HEK293 (cell line): ENCODE measurements at regions not wholly inside any gene's neighbourhood (a gene's known extent, or its start where the extent isn't known, plus 50 kb on each side); places are given as distances from the start of the nearest gene placed in this dataset.

ENCODE experiments used
- CTCF ChIA-PET: fragments of 350-600 bp; formaldehyde crosslinking; extraction: SDS; loops from one replicate; lab custom pipeline; 2021; ENCODE audit warnings: antibody characterized with exemption; lab: Yijun Ruan, JAX
- POLR2A ChIA-PET: fragments of 300-600 bp; formaldehyde crosslinking; extraction: SDS; loops from one replicate; lab custom pipeline; 2020; ENCODE audit warnings: antibody characterized with exemption, inconsistent platforms; lab: Yijun Ruan, JAX
- H3K27ac ChIP-seq: fragments of 200-500 bp; sonication (Bioruptor generic); 2 replicates; pipeline ENCODE4 v1.5.1; 2014; ENCODE audit warnings: low read depth, low read length, control low read depth, inconsistent platforms; ENCODE audit errors: extremely low read depth
- H3K36me3 ChIP-seq, 2 experiments: fragments of 200-500 bp in 1 of 2; sonication (Bioruptor generic) in 1 of 2; 1 replicate in 1 of 2; 2 replicates in 1 of 2; pipeline ENCODE4 v1.5.1; 2014 to 2017; ENCODE audit warnings: inconsistent platforms in 2 of 2, low read length in 2 of 2; ENCODE audit not compliant: control insufficient read depth in 2 of 2, insufficient read depth in 1 of 2
- H3K4me1 ChIP-seq: fragments of 200-500 bp; sonication (Bioruptor generic); 2 replicates; pipeline ENCODE4 v1.5.1; 2014; ENCODE audit warnings: mild to moderate bottlenecking, low read length, inconsistent platforms; ENCODE audit not compliant: control insufficient read depth, insufficient read depth
- H3K4me3 ChIP-seq: 2 replicates; pipeline ENCODE4 v1.5.1; 2011; ENCODE audit warnings: low read depth, mild to moderate bottlenecking, control low read depth, low read length, moderate library complexity
- H3K9me3 ChIP-seq: fragments of 200-500 bp; sonication (Bioruptor generic); 2 replicates; pipeline ENCODE4 v1.5.1; 2014; ENCODE audit warnings: low read depth, low read length, inconsistent platforms; ENCODE audit not compliant: control insufficient read depth, insufficient read depth
- HOXD13 ChIP-seq: sonication (generic); formaldehyde crosslinking; IDR thresholded peaks from 2 replicates; pipeline ENCODE4 v1.8.0; 2022; ENCODE audit warnings: missing genetic modification reagents, borderline replicate concordance
- WT1 ChIP-seq: fragments of 450-650 bp; formaldehyde crosslinking; IDR thresholded peaks from 2 replicates; pipeline ENCODE4 v1.5.1; 2016; ENCODE audit warnings: missing biosample characterization, missing genetic modification characterization
- ZFP3 ChIP-seq: fragments of 450-650 bp; formaldehyde crosslinking; IDR thresholded peaks from 2 replicates; pipeline ENCODE4 v1.5.1; 2016; ENCODE audit warnings: low read depth, missing biosample characterization, missing genetic modification characterization
- ZNF16 ChIP-seq: fragments of 450-650 bp; formaldehyde crosslinking; IDR thresholded peaks from 2 replicates; pipeline ENCODE4 v1.5.1; 2016; ENCODE audit warnings: low read depth, missing biosample characterization, missing genetic modification characterization
- ZNF202 ChIP-seq: fragments of 450-650 bp; formaldehyde crosslinking; IDR thresholded peaks from 2 replicates; pipeline ENCODE4 v1.5.1; 2016; ENCODE audit warnings: missing biosample characterization, missing genetic modification characterization, borderline replicate concordance
- ZNF239 ChIP-seq: fragments of 450-650 bp; formaldehyde crosslinking; IDR thresholded peaks from 2 replicates; pipeline ENCODE4 v1.5.1; 2016; ENCODE audit warnings: missing biosample characterization, missing genetic modification characterization
- ZNF354C ChIP-seq: fragments of 450-650 bp; formaldehyde crosslinking; IDR thresholded peaks from 2 replicates; pipeline ENCODE4 v1.5.1; 2016; ENCODE audit warnings: missing biosample characterization, missing genetic modification characterization, low read depth, borderline replicate concordance
- ZNF404 ChIP-seq: fragments of 450-650 bp; formaldehyde crosslinking; IDR thresholded peaks from 2 replicates; pipeline ENCODE4 v1.5.1; 2017; ENCODE audit warnings: missing biosample characterization, missing genetic modification characterization
- ZNF521 ChIP-seq: fragments of 450-650 bp; formaldehyde crosslinking; IDR thresholded peaks from 2 replicates; pipeline ENCODE4 v1.5.1; 2017; ENCODE audit warnings: missing biosample characterization, mild to moderate bottlenecking, missing genetic modification characterization
- ZNF529 ChIP-seq: fragments of 450-650 bp; formaldehyde crosslinking; IDR thresholded peaks from 2 replicates; pipeline ENCODE4 v1.5.1; 2017; ENCODE audit warnings: missing genetic modification characterization, missing biosample characterization; ENCODE audit not compliant: insufficient replicate concordance
- ZNF530 ChIP-seq: fragments of 450-650 bp; formaldehyde crosslinking; IDR thresholded peaks from 2 replicates; pipeline ENCODE4 v1.5.1; 2016; ENCODE audit warnings: low read depth, missing biosample characterization, missing genetic modification characterization
- ZNF664 ChIP-seq: fragments of 450-650 bp; formaldehyde crosslinking; IDR thresholded peaks from 2 replicates; pipeline ENCODE4 v1.5.1; 2016; ENCODE audit warnings: missing biosample characterization, missing genetic modification characterization
- ZNF707 ChIP-seq: fragments of 450-650 bp; formaldehyde crosslinking; IDR thresholded peaks from 2 replicates; pipeline ENCODE4 v1.5.1; 2016; ENCODE audit warnings: missing biosample characterization, missing genetic modification characterization
- ZNF785 ChIP-seq: fragments of 450-650 bp; formaldehyde crosslinking; IDR thresholded peaks from 2 replicates; pipeline ENCODE4 v1.5.1; 2016; ENCODE audit warnings: missing biosample characterization, missing genetic modification characterization
- ZNF830 ChIP-seq: fragments of 450-650 bp; IDR thresholded peaks from 2 replicates; pipeline ENCODE4 v1.5.0; 2018; ENCODE audit warnings: missing biosample characterization, missing genetic modification characterization, low read depth, mild to moderate bottlenecking, moderate library complexity
- ZNF843 ChIP-seq: fragments of 450-650 bp; formaldehyde crosslinking; IDR thresholded peaks from 2 replicates; pipeline ENCODE4 v1.5.1; 2016; ENCODE audit warnings: missing biosample characterization, missing genetic modification characterization
- TF ChIP-seq, protein P1 (sequence below): fragments of 450-650 bp; formaldehyde crosslinking; IDR thresholded peaks from 2 replicates; pipeline ENCODE4 v1.5.1; 2016; ENCODE audit warnings: missing biosample characterization, missing genetic modification characterization
- TF ChIP-seq, protein P2 (sequence below): fragments of 450-650 bp; formaldehyde crosslinking; IDR thresholded peaks from 2 replicates; pipeline ENCODE4 v1.5.1; 2017; ENCODE audit warnings: missing biosample characterization, missing genetic modification characterization
- TF ChIP-seq, protein P3 (sequence below): fragments of 450-650 bp; formaldehyde crosslinking; optimal IDR thresholded peaks from 2 replicates; pipeline ENCODE3; 2016; ENCODE audit warnings: missing biosample characterization, mild to moderate bottlenecking, missing genetic modification characterization
- TF ChIP-seq, protein P4 (sequence below): fragments of 450-650 bp; formaldehyde crosslinking; IDR thresholded peaks from 2 replicates; pipeline ENCODE4 v1.5.1; 2016; ENCODE audit warnings: missing biosample characterization, missing genetic modification characterization
- TF ChIP-seq, protein P5 (sequence below): sonication (generic); formaldehyde crosslinking; IDR thresholded peaks from 2 replicates; pipeline ENCODE4 v1.8.1; 2022; ENCODE audit warnings: mild to moderate bottlenecking, moderate library complexity, missing genetic modification reagents
- TF ChIP-seq, protein P6 (sequence below): fragments of 450-650 bp; formaldehyde crosslinking; IDR thresholded peaks from 2 replicates; pipeline ENCODE4 v1.5.1; 2016; ENCODE audit warnings: missing biosample characterization, missing genetic modification characterization, borderline replicate concordance
- TF ChIP-seq, protein P7 (sequence below): fragments of 450-650 bp; IDR thresholded peaks from 2 replicates; pipeline ENCODE4 v1.5.1; 2018; ENCODE audit warnings: missing biosample characterization, mild to moderate bottlenecking, missing genetic modification characterization

DNA sequence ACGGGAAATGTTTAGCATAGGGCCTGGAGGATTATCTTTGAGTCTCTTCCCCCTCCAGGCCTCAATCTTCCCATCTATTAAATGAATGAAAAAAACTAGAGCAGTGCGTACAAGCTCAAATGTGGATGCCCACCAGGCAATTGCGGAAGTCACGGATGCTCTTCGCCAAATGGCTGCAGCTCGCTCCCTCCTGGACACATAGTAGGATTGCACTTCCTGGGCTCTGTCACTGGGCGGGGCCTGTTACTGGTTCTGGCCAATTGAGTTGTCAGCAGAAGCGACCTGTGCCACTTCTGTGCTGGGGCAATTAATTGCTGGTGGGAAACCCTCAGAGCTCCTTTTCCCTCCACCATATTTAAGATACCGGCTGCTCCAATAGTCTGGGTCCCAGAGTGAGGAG is 168.2 kb upstream of the IRX6 start (continued):
- TF ChIP-seq ZNF521 (tag by site-specific recombination): no peak
- no peak for TF ChIP-seq ZFP3
- no peak for TF ChIP-seq ZNF239 (tag by site-specific recombination)
- TF ChIP-seq, protein P1, sequence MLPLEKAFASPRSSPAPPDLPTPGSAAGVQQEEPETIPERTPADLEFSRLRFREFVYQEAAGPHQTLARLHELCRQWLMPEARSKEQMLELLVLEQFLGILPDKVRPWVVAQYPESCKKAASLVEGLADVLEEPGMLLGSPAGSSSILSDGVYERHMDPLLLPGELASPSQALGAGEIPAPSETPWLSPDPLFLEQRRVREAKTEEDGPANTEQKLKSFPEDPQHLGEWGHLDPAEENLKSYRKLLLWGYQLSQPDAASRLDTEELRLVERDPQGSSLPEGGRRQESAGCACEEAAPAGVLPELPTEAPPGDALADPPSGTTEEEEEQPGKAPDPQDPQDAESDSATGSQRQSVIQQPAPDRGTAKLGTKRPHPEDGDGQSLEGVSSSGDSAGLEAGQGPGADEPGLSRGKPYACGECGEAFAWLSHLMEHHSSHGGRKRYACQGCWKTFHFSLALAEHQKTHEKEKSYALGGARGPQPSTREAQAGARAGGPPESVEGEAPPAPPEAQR (tag by site-specific recombination): no peak

DNA sequence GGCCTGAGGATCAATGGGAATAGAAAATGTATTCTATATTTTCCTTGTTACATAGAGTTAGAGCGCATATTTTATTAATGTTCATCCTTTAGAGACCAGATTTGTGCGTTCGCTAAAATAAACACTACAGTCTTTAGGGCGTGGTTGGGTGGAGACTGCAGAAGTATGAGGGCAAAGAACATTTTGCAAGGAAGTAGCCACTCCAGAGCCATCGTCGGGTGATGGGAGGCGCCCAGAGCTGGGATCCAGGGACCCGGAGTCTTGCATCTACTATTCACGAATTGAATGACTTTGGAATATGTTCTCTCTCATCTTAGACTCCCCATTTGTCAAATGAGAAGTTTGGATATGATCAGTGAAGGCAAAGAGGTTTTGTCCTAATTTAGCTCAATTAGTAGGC is 154.2 kb upstream of the IRX6 start:
- Histone ChIP-seq H3K4me1 (no peaks in the 10 kb centered on the region), H3K27ac (no peak overlapping the region), H3K4me3 (no peak overlapping the region), H3K36me3 (no peaks in the 10 kb centered on the region), H3K9me3 (no peaks in the 10 kb centered on the region)
- TF ChIP-seq ZNF202 (tag by site-specific recombination): no peak
- no peak for TF ChIP-seq ZNF354C (tag by site-specific recombination)
- TF ChIP-seq, protein P2, sequence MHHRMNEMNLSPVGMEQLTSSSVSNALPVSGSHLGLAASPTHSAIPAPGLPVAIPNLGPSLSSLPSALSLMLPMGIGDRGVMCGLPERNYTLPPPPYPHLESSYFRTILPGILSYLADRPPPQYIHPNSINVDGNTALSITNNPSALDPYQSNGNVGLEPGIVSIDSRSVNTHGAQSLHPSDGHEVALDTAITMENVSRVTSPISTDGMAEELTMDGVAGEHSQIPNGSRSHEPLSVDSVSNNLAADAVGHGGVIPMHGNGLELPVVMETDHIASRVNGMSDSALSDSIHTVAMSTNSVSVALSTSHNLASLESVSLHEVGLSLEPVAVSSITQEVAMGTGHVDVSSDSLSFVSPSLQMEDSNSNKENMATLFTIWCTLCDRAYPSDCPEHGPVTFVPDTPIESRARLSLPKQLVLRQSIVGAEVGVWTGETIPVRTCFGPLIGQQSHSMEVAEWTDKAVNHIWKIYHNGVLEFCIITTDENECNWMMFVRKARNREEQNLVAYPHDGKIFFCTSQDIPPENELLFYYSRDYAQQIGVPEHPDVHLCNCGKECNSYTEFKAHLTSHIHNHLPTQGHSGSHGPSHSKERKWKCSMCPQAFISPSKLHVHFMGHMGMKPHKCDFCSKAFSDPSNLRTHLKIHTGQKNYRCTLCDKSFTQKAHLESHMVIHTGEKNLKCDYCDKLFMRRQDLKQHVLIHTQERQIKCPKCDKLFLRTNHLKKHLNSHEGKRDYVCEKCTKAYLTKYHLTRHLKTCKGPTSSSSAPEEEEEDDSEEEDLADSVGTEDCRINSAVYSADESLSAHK: no peak
- TF ChIP-seq ZNF707 (tag by site-specific recombination): no peak
- TF ChIP-seq ZNF830 (tag by site-specific recombination): no peak
- TF ChIP-seq WT1: no peak
- ChIA-PET CTCF (no interaction called here), POLR2A (no interaction called here)

DNA sequence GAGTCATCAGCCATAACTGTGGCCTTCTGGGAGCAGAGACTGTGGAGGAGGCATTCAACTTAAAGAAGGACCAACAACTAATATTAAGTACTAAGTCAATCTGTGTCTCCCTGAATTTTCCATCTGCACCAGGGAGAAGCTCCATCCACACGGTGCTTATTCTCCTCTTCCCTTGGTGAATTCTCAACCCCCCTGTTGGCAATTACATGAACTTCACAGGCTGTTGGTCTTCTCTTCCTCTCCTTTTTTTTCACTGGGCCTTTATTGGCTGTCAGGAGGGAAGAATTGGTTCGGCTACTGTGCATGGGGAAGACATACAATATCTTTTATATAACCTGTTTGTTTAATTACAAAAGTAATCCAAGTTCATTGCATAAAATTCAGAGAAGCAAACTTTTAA is 152.8 kb upstream of the IRX6 start:
- no peak overlapping the region for H3K27ac ChIP-seq
- H3K4me3 ChIP-seq: no peak overlapping the region
- H3K36me3 ChIP-seq: no peaks in the 10 kb centered on the region
- no peaks in the 10 kb centered on the region for H3K9me3 ChIP-seq
- CTCF ChIA-PET: no interaction called here
- H3K4me1 ChIP-seq: no peaks in the 10 kb centered on the region
- POLR2A ChIA-PET: no interaction called here
- TF ChIP-seq, protein P3, sequence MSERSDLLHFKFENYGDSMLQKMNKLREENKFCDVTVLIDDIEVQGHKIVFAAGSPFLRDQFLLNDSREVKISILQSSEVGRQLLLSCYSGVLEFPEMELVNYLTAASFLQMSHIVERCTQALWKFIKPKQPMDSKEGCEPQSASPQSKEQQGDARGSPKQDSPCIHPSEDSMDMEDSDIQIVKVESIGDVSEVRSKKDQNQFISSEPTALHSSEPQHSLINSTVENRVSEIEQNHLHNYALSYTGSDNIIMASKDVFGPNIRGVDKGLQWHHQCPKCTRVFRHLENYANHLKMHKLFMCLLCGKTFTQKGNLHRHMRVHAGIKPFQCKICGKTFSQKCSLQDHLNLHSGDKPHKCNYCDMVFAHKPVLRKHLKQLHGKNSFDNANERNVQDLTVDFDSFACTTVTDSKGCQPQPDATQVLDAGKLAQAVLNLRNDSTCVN (tag by site-specific recombination): no peak
- no peak for TF ChIP-seq HOXD13
- TF ChIP-seq, protein P4, sequence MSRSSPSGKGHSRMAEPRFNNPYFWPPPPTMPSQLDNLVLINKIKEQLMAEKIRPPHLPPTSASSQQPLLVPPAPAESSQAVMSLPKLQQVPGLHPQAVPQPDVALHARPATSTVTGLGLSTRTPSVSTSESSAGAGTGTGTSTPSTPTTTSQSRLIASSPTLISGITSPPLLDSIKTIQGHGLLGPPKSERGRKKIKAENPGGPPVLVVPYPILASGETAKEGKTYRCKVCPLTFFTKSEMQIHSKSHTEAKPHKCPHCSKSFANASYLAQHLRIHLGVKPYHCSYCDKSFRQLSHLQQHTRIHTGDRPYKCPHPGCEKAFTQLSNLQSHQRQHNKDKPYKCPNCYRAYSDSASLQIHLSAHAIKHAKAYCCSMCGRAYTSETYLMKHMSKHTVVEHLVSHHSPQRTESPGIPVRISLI (tag by site-specific recombination): no peak
- TF ChIP-seq, protein P5, sequence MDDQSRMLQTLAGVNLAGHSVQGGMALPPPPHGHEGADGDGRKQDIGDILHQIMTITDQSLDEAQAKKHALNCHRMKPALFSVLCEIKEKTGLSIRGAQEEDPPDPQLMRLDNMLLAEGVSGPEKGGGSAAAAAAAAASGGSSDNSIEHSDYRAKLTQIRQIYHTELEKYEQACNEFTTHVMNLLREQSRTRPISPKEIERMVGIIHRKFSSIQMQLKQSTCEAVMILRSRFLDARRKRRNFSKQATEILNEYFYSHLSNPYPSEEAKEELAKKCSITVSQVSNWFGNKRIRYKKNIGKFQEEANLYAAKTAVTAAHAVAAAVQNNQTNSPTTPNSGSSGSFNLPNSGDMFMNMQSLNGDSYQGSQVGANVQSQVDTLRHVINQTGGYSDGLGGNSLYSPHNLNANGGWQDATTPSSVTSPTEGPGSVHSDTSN: no peak
- TF ChIP-seq ZNF530 (tag by site-specific recombination): no peak
- TF ChIP-seq ZNF664: no peak
- TF ChIP-seq, protein P6, sequence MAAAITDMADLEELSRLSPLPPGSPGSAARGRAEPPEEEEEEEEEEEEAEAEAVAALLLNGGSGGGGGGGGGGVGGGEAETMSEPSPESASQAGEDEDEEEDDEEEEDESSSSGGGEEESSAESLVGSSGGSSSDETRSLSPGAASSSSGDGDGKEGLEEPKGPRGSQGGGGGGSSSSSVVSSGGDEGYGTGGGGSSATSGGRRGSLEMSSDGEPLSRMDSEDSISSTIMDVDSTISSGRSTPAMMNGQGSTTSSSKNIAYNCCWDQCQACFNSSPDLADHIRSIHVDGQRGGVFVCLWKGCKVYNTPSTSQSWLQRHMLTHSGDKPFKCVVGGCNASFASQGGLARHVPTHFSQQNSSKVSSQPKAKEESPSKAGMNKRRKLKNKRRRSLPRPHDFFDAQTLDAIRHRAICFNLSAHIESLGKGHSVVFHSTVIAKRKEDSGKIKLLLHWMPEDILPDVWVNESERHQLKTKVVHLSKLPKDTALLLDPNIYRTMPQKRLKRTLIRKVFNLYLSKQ (tag by site-specific recombination): no peak
- no peak for TF ChIP-seq ZNF529
- TF ChIP-seq ZNF404 (tag by site-specific recombination): no peak
- TF ChIP-seq ZNF785 (tag by site-specific recombination): no peak
- TF ChIP-seq ZNF843: no peak
- TF ChIP-seq, protein P7, sequence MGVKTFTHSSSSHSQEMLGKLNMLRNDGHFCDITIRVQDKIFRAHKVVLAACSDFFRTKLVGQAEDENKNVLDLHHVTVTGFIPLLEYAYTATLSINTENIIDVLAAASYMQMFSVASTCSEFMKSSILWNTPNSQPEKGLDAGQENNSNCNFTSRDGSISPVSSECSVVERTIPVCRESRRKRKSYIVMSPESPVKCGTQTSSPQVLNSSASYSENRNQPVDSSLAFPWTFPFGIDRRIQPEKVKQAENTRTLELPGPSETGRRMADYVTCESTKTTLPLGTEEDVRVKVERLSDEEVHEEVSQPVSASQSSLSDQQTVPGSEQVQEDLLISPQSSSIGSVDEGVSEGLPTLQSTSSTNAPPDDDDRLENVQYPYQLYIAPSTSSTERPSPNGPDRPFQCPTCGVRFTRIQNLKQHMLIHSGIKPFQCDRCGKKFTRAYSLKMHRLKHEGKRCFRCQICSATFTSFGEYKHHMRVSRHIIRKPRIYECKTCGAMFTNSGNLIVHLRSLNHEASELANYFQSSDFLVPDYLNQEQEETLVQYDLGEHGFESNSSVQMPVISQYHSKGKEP (tag by site-specific recombination): no peak
- no peak for TF ChIP-seq ZNF16 (tag by site-specific recombination)
